Panc1 (cell line): ENCODE measurements at regions not wholly inside any gene's neighbourhood (a gene's known extent, or its start where the extent isn't known, plus 50 kb on each side); places are given as distances from the start of the nearest gene placed in this dataset.

Experiments used
- CTCF ChIP-seq: fragments of 450-650 bp; IDR thresholded peaks from 2 replicates; pipeline ENCODE4 v1.5.1; 2017; ENCODE audit warnings: mild to moderate bottlenecking
- POLR2AphosphoS5 ChIP-seq: IDR thresholded peaks from 2 replicates; pipeline ENCODE4 v1.6.1; 2012; ENCODE audit warnings: mild to moderate bottlenecking, low read depth, low read length, moderate library complexity
- REST ChIP-seq, 2 experiments: IDR thresholded peaks; 2 replicates each; pipeline ENCODE4 v1.6.1; 2011 to 2012; ENCODE audit warnings: low read depth in 2 of 2, control low read depth in 1 of 2, low read length in 1 of 2, mild to moderate bottlenecking in 1 of 2, moderate library complexity in 1 of 2; ENCODE audit not compliant: insufficient read depth in 1 of 2
- SIN3A ChIP-seq: IDR thresholded peaks from 2 replicates; pipeline ENCODE4 v1.6.1; 2012; ENCODE audit warnings: low read depth, mild to moderate bottlenecking, low read length, moderate library complexity, borderline replicate concordance; ENCODE audit not compliant: insufficient read depth
- TCF7L2 ChIP-seq: IDR thresholded peaks from 2 replicates; pipeline ENCODE4 v1.6.1; 2011; ENCODE audit warnings: mild to moderate bottlenecking, low read depth, low read length, inconsistent platforms

- no peak for TF ChIP-seq TCF7L2
- TF ChIP-seq CTCF = no peak
- TF ChIP-seq POLR2AphosphoS5 = no peak
- TF ChIP-seq SIN3A = no peak
- TF ChIP-seq REST (IDR thresholded peaks at IDR 0.05; ENCODE audit: insufficient read depth in 1 of 2, low read depth in 2 of 2, low read length in 1 of 2) = no peak
These were observed 99.2 kb downstream of the RFC3 start for GRCh38 chr13:33917190-33917589.
